Pancreas (tissue), 10 donors: ENCODE measurements at regions not wholly inside any gene's neighbourhood (a gene's known extent, or its start where the extent isn't known, plus 50 kb on each side); places are given as distances from the start of the nearest gene placed in this dataset.
"Not testable (repeated sequence)": the region's sequence is repeated elsewhere in the genome, so short reads cannot be mapped to it uniquely, and the experiment has no call there.

ENCODE experiments used
- ATAC-seq, 4 donors: fragments of 200-7000 bp; cut with Tn5 transposase; one replicate each; pipeline versions ENCODE4 v1.8.0 to v1.9.1; 2020; ENCODE audit warnings: mild to moderate bottlenecking in 4 of 4, moderate library complexity in 4 of 4
- DNase-seq, 6 donors: peaks; one replicate each; pipeline ENCODE4 v3.0.0-alpha.2; 2020
- FAIRE-seq: peaks from 2 replicates; lab custom pipeline; 2012; peaks lifted over from hg19 to GRCh38; lab: Jason Lieb, UNC
- H3K27ac ChIP-seq, 4 donors: fragments of 200-600 bp; sonication (generic); 1 replicate in 3 of 4; 2 replicates in 1 of 4; pipeline versions ENCODE4 v1.5.0 to v1.8.0; 2020
- H3K27me3 ChIP-seq, 4 donors: fragments of 200-600 bp; one replicate each; pipeline ENCODE4 v1.8.0; 2021
- H3K36me3 ChIP-seq, 3 donors: fragments of 200-600 bp; sonication (generic) in 1 of 3; one replicate each; pipeline versions ENCODE4 v1.5.0 to v1.8.0; 2020 to 2021
- H3K4me1 ChIP-seq, 3 donors: fragments of 200-600 bp; one replicate each; pipeline ENCODE4 v1.8.0; 2021
- H3K4me3 ChIP-seq, 4 donors: fragments of 200-600 bp; sonication (generic) in 2 of 4; one replicate each; pipeline versions ENCODE4 v1.5.0 to v1.8.0; 2020 to 2021
- H3K9me3 ChIP-seq, 4 donors: fragments of 200-600 bp; one replicate each; pipeline ENCODE4 v1.8.0; 2021
- WGBS, 2 donors: extraction: QIAGEN DNeasy Blood & Tissue Kit; methylation state at CpG; one replicate each; pipeline ENCODE4 v1.1.7; 2013; 5-methylcytosine and 5-hydroxymethylcytosine counted together
- intact Hi-C, 3 donors: fragments of 100-400 bp; cut with DNase I; formaldehyde crosslinking; loops; one replicate each; pipeline versions ENCODE4 v1.11.1 to v1.14.2; 2022
- TF ChIP-seq, protein P1 (sequence below), 4 donors: fragments of 200-600 bp; sonication (generic) in 3 of 4; IDR thresholded peaks; one replicate each; pipeline versions ENCODE4 v1.5.0 to v1.8.0; 2021; ENCODE audit warnings: antibody characterized with exemption in 4 of 4
- donor health status: healthy with polysubstance abuse.
- donor health status: DM: no; HTN: no; CAD: no; lungs with moderate emphysema.
- donor health status: DM: no; HTN: no; CAD: no.
- donor health status: control.
- donor health status: control.
- donor health status: Bipolar disorder and iron deficiency.
- donor health status: DM: yes; HTN: yes; CAD: no.
- donor health status: DM: no; HTN: no; CAD: no.
- donor health status: DM: no; HTN: no; CAD: no.
- donor health status: DM: yes; HTN: yes; CAD: no.

GRCh38 chr20:30484009-30484748 is 773.3 kb upstream of the DEFB115 start:
- Histone ChIP-seq H3K36me3 (no peaks in the 10 kb centered on the region), H3K4me3 (no peak overlapping the region), H3K4me1 (no peaks in the 10 kb centered on the region), H3K9me3 (no peaks in the 10 kb centered on the region), H3K27me3 (no peaks in the 10 kb centered on the region), H3K27ac (no peak overlapping the region)
- intact Hi-C loops, result no loop called here
- WGBS, 2 donors, result 88 to 92% methylated on average over 37 to 47 of the region's 50 CpGs
- ATAC-seq (no peak), FAIRE-seq (no peak), DNase-seq (peak in 1 of 6 donors; percentile 55)
- TF ChIP-seq, protein P1, sequence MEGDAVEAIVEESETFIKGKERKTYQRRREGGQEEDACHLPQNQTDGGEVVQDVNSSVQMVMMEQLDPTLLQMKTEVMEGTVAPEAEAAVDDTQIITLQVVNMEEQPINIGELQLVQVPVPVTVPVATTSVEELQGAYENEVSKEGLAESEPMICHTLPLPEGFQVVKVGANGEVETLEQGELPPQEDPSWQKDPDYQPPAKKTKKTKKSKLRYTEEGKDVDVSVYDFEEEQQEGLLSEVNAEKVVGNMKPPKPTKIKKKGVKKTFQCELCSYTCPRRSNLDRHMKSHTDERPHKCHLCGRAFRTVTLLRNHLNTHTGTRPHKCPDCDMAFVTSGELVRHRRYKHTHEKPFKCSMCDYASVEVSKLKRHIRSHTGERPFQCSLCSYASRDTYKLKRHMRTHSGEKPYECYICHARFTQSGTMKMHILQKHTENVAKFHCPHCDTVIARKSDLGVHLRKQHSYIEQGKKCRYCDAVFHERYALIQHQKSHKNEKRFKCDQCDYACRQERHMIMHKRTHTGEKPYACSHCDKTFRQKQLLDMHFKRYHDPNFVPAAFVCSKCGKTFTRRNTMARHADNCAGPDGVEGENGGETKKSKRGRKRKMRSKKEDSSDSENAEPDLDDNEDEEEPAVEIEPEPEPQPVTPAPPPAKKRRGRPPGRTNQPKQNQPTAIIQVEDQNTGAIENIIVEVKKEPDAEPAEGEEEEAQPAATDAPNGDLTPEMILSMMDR (IDR thresholded peaks at IDR 0.05), result no peak

GRCh38 chr20:30484749-30485070 is 772.8 kb upstream of the DEFB115 start:
- DNase-seq (peak in 1 of 6 donors; percentile 44), FAIRE-seq (no peak), ATAC-seq (no peak)
- intact Hi-C loops, result no loop called here
- Histone ChIP-seq H3K4me1 (no peaks in the 10 kb centered on the region), H3K9me3 (no peaks in the 10 kb centered on the region), H3K27me3 (no peaks in the 10 kb centered on the region), H3K36me3 (no peaks in the 10 kb centered on the region), H3K4me3 (no peak overlapping the region), H3K27ac (no peak overlapping the region)
- WGBS, 2 donors, result 85 to 95% methylated on average over 15 to 17 of the region's 17 CpGs
- TF ChIP-seq, protein P1 (IDR thresholded peaks at IDR 0.05), result no peak

GRCh38 chr20:30485331-30486102 is 771.9 kb upstream of the DEFB115 start:
- Histone ChIP-seq H3K36me3 (no peaks in the 10 kb centered on the region), H3K9me3 (no peaks in the 10 kb centered on the region), H3K4me1 (no peaks in the 10 kb centered on the region), H3K27ac (no peak overlapping the region), H3K4me3 (no peak overlapping the region), H3K27me3 (no peaks in the 10 kb centered on the region)
- intact Hi-C loops, result no loop called here
- FAIRE-seq, result no peak
- TF ChIP-seq, protein P1 (IDR thresholded peaks at IDR 0.05), result no peak
- peak in 1 of 6 donors; percentile 64 for DNase-seq
- 88 to 90% methylated on average over 48 to 50 of the region's 50 CpGs for WGBS, 2 donors
- no peak for ATAC-seq

DNA sequence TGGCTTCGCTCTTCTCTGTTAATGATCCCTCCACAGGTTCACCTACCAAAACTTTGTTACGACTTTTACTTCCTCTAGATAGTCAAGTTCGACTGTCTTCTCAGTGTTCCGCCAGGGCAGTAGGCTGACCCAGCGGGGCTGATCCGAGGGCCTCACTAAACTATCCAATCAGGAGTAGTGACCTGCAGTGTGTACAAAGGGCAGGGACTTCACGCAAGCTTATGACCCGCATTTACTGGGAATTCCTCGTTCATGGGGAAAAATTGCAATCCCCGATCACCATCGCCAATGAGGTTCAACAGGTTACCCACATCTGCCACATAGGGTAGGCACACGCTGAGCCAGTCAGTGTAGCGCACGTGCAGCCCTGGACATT is 771.4 kb upstream of the DEFB115 start:
- H3K4me3 ChIP-seq, result no peak overlapping the region
- no peaks in the 10 kb centered on the region for H3K36me3 ChIP-seq
- DNase-seq, result no peak
- TF ChIP-seq, protein P1 (IDR thresholded peaks at IDR 0.05), result no peak
- intact Hi-C loops, result no loop called here
- H3K27ac ChIP-seq, result no peak overlapping the region
- FAIRE-seq, result no peak
- no peaks in the 10 kb centered on the region for H3K27me3 ChIP-seq
- 84 to 90% methylated on average over 11 to 12 of the region's 14 CpGs for WGBS, 2 donors
- no peak for ATAC-seq
- H3K9me3 ChIP-seq, result no peaks in the 10 kb centered on the region
- no peaks in the 10 kb centered on the region for H3K4me1 ChIP-seq

DNA sequence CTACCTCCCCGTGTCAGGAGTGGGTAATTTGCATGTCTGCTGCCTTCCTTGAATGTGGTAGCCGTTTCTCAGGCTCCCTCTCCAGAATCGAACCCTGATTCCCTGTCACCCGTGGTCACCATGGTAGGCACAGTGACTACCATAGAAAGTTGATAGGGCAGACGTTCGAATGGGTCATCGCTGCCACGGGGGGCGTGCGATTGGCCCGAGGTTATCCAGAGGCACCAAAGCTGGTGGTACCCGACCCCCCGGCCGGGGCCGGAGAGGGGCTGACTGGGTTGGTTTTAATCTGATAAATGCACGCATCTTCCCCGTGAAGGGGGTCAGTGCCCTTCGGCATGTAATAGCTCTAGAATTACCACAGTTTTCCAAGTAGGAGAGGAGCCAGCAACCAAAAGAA is 770.0 kb upstream of the DEFB115 start:
- peak in 1 of 6 donors; percentile 36 for DNase-seq
- WGBS, 2 donors, result 80 to 90% methylated on average over 18 of the region's 18 CpGs
- ATAC-seq, H3K4me1 ChIP-seq, H3K9me3 ChIP-seq, H3K27me3 ChIP-seq, H3K36me3 ChIP-seq, intact Hi-C loops, H3K4me3 ChIP-seq, H3K27ac ChIP-seq, FAIRE-seq: not testable (repeated sequence)
